Ovary (tissue), 7 donors: ENCODE measurements at regions not wholly inside any gene's neighbourhood (a gene's known extent, or its start where the extent isn't known, plus 50 kb on each side); places are given as distances from the start of the nearest gene placed in this dataset.

Source experiments
- DNase-seq, 5 donors: peaks; one replicate each; pipeline ENCODE4 v3.0.0-alpha.2; 2019 to 2020
- H3K27ac ChIP-seq, 2 donors: fragments of 200-600 bp; one replicate each; pipeline versions ENCODE4 v1.5.1 to v1.8.0; 2019 to 2022
- H3K27me3 ChIP-seq: fragments of 200-600 bp; one replicate; pipeline ENCODE4 v1.8.0; 2022
- H3K36me3 ChIP-seq: fragments of 200-600 bp; sonication (generic); one replicate; pipeline ENCODE4 v1.5.1; 2019
- H3K4me1 ChIP-seq: one replicate; pipeline ENCODE4 v1.8.1; 2013; ENCODE audit warnings: mild to moderate bottlenecking, moderate library complexity; ENCODE audit not compliant: insufficient read depth
- H3K4me3 ChIP-seq: fragments of 200-600 bp; sonication (generic); one replicate; pipeline ENCODE4 v1.5.1; 2017
- H3K9me3 ChIP-seq, 2 donors: fragments of 200-600 bp in 1 of 2; sonication (generic) in 1 of 2; one replicate each; pipeline versions ENCODE4 v1.5.1 to v1.8.1; 2013 to 2019; ENCODE audit warnings: mild to moderate bottlenecking in 1 of 2, moderate library complexity in 1 of 2
- CTCF ChIP-seq, 3 donors: fragments of 450-650 bp in 2 of 3; fragments of 200-600 bp in 1 of 3; IDR thresholded peaks; one replicate each; pipeline versions ENCODE4 v1.5.1 to v1.8.0; 2016 to 2022; ENCODE audit warnings: antibody characterized with exemption in 3 of 3, mild to moderate bottlenecking in 1 of 3
- EP300 ChIP-seq: sonication (generic); formaldehyde crosslinking; IDR thresholded peaks from one replicate; pipeline ENCODE4 v1.6.1; 2017; ENCODE audit warnings: antibody characterized with exemption
- POLR2A ChIP-seq: fragments of 450-650 bp; IDR thresholded peaks from one replicate; pipeline ENCODE4 v1.6.1; 2017; ENCODE audit warnings: antibody characterized with exemption, mild to moderate bottlenecking, moderate library complexity
- WGBS, 3 donors: extraction: QIAGEN DNeasy Blood & Tissue Kit in 1 of 3; methylation state at CpG; one replicate each; pipeline versions ENCODE4 v1.1.5 to v1.1.7; 2013 to 2017; 5-methylcytosine and 5-hydroxymethylcytosine counted together
- intact Hi-C, 4 donors: fragments of 100-400 bp; cut with DNase I; formaldehyde crosslinking; loops; one replicate each; pipeline versions ENCODE4 v1.11.0 to v1.15.1; 2022 to 2023
- donor health status: DM: no; HTN: no; CAD: no; lungs with moderate emphysema.
- donor health status: DM: no; HTN: no; CAD: no.
- donor health status: Bipolar disorder and iron deficiency.
- donor health status: DM: no; HTN: no; CAD: no.
- donor health status: DM: yes; HTN: yes; CAD: no.

- Histone ChIP-seq H3K4me1 (peaks cover 10% of the 10 kb centered on the region), H3K9me3 (no peaks in the 10 kb centered on the region), H3K27ac (no peak overlapping the region), H3K4me3 (no peak overlapping the region), H3K36me3 (no peaks in the 10 kb centered on the region), H3K27me3 (no peaks in the 10 kb centered on the region)
- no peak for DNase-seq
- WGBS, 3 donors, result 29 to 44% (median 39%) methylated on average over 4 of the region's 4 CpGs
- TF ChIP-seq CTCF (IDR thresholded peaks at IDR 0.05) (no peak), EP300 (no peak), POLR2A (no peak)
- intact Hi-C loops, result no loop called here
Observed at GRCh38 chr4:38367642-38368174, 296.3 kb upstream of the KLF3 start.

GRCh38 chr4:38368613-38369012, 295.4 kb upstream of the KLF3 start:
- Histone ChIP-seq H3K9me3 (no peaks in the 10 kb centered on the region), H3K36me3 (no peaks in the 10 kb centered on the region), H3K27me3 (no peaks in the 10 kb centered on the region), H3K27ac (no peak overlapping the region), H3K4me3 (no peak overlapping the region), H3K4me1 (peaks cover 10% of the 10 kb centered on the region)
- intact Hi-C loops, result no loop called here
- no peak for TF ChIP-seq POLR2A
- no peak for TF ChIP-seq CTCF (IDR thresholded peaks at IDR 0.05)
- no peak for TF ChIP-seq EP300
- DNase-seq, result no peak
- WGBS, 3 donors, result 76 to 90% (median 77%) methylated on average over 2 of the region's 2 CpGs

- Histone ChIP-seq H3K27me3 (no peaks in the 10 kb centered on the region), H3K4me3 (no peak overlapping the region), H3K9me3 (no peaks in the 10 kb centered on the region), H3K27ac (no peak overlapping the region), H3K36me3 (no peaks in the 10 kb centered on the region), H3K4me1 (peaks cover 3% of the 10 kb centered on the region)
- no peak for DNase-seq
- TF ChIP-seq EP300 (no peak), CTCF (IDR thresholded peaks at IDR 0.05) (no peak), POLR2A (no peak)
- intact Hi-C loops, result no loop called here
Observed at GRCh38 chr4:38371391-38371851, 292.6 kb upstream of the KLF3 start.

GRCh38 chr4:38373375-38373774, 290.6 kb upstream of the KLF3 start:
- intact Hi-C loops, result no loop called here
- no peak overlapping the region for H3K4me3 ChIP-seq
- H3K9me3 ChIP-seq, result no peaks in the 10 kb centered on the region
- H3K27ac ChIP-seq, result no peak overlapping the region
- H3K27me3 ChIP-seq, result no peaks in the 10 kb centered on the region
- TF ChIP-seq POLR2A (no peak), CTCF (IDR thresholded peaks at IDR 0.05) (no peak), EP300 (no peak)
- H3K4me1 ChIP-seq, result no peaks in the 10 kb centered on the region
- no peaks in the 10 kb centered on the region for H3K36me3 ChIP-seq
- no peak for DNase-seq

- H3K36me3 ChIP-seq, result no peaks in the 10 kb centered on the region
- TF ChIP-seq EP300 (no peak), POLR2A (no peak), CTCF (IDR thresholded peaks at IDR 0.05) (no peak)
- H3K4me3 ChIP-seq, result no peak overlapping the region
- no peaks in the 10 kb centered on the region for H3K27me3 ChIP-seq
- H3K4me1 ChIP-seq, result peaks cover 3% of the 10 kb centered on the region
- no peaks in the 10 kb centered on the region for H3K9me3 ChIP-seq
- no peak for DNase-seq
- whole genome bisulfite sequencing, 3 donors, result 62 to 96% (median 73%) methylated on average over 1 of the region's 1 CpG
- H3K27ac ChIP-seq, result no peak overlapping the region
- intact Hi-C loops, result no loop called here
Observed at GRCh38 chr4:38377195-38377594, 286.8 kb upstream of the KLF3 start.
